ENCODE measurements at regions not wholly inside any gene's neighbourhood (a gene's known extent, or its start where the extent isn't known, plus 50 kb on each side); places are given as distances from the start of the nearest gene placed in this dataset.

- TF ChIP-seq, protein P1, sequence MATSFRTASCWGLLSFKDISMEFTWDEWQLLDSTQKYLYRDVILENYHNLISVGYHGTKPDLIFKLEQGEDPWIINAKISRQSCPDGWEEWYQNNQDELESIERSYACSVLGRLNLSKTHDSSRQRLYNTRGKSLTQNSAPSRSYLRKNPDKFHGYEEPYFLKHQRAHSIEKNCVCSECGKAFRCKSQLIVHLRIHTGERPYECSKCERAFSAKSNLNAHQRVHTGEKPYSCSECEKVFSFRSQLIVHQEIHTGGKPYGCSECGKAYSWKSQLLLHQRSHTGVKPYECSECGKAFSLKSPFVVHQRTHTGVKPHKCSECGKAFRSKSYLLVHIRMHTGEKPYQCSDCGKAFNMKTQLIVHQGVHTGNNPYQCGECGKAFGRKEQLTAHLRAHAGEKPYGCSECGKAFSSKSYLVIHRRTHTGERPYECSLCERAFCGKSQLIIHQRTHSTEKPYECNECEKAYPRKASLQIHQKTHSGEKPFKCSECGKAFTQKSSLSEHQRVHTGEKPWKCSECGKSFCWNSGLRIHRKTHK (tag by site-specific recombination; IDR thresholded peaks at IDR 0.05) = no peak
Measured at GRCh38 chr13:55705526-55705925, 1435.2 kb upstream of the PRR20A start (continued).

DNA sequence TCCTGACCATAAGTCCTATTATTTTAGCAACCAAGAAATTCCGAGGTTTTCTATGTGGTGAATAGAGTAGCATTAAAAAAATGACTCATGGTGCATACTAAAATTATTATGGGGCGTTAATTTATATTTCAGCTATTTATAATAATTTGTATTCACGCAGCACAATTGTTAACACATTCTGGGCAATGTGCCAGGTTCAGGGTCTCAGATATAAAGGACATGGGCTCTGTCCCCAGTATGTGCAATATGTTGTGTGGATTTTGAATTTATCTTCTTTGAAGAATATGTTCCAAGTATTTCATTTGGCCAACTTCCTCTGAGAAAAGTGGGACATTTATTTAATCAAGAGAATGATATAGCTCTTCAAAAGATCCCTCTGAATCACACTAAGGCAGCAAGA is 1434.7 kb upstream of the PRR20A start:
- Histone ChIP-seq H3K9me3 (ENCODE audit: control insufficient read depth, insufficient read depth, low read depth, low read length) (no peaks in the 10 kb centered on the region), H3K27ac (ENCODE audit: extremely low read depth, low read depth, low read length) (no peak overlapping the region), H3K4me1 (ENCODE audit: control insufficient read depth, insufficient read depth, low read length) (no peaks in the 10 kb centered on the region), H3K4me3 (ENCODE audit: low read depth, low read length) (no peak overlapping the region), H3K36me3 (ENCODE audit: control insufficient read depth in 2 of 2, insufficient read depth in 1 of 2, low read length in 2 of 2) (no peaks in the 10 kb centered on the region)
- ChIA-PET POLR2A (no interaction called here), CTCF (no interaction called here)
- TF ChIP-seq ZNF18 (tag by site-specific recombination; IDR thresholded peaks at IDR 0.05) = no peak
- TF ChIP-seq ZNF202 (tag by site-specific recombination; IDR thresholded peaks at IDR 0.05; ENCODE audit: borderline replicate concordance) = no peak
- no peak for TF ChIP-seq ZBTB7A (tag by site-specific recombination; IDR thresholded peaks at IDR 0.05; ENCODE audit: low read depth)
- no peak for TF ChIP-seq ZNF24 (tag by site-specific recombination; IDR thresholded peaks at IDR 0.05)
- TF ChIP-seq ZNF747 (tag by site-specific recombination; IDR thresholded peaks at IDR 0.05) = no peak
- TF ChIP-seq, protein P2, sequence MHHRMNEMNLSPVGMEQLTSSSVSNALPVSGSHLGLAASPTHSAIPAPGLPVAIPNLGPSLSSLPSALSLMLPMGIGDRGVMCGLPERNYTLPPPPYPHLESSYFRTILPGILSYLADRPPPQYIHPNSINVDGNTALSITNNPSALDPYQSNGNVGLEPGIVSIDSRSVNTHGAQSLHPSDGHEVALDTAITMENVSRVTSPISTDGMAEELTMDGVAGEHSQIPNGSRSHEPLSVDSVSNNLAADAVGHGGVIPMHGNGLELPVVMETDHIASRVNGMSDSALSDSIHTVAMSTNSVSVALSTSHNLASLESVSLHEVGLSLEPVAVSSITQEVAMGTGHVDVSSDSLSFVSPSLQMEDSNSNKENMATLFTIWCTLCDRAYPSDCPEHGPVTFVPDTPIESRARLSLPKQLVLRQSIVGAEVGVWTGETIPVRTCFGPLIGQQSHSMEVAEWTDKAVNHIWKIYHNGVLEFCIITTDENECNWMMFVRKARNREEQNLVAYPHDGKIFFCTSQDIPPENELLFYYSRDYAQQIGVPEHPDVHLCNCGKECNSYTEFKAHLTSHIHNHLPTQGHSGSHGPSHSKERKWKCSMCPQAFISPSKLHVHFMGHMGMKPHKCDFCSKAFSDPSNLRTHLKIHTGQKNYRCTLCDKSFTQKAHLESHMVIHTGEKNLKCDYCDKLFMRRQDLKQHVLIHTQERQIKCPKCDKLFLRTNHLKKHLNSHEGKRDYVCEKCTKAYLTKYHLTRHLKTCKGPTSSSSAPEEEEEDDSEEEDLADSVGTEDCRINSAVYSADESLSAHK (tag by site-specific recombination; IDR thresholded peaks at IDR 0.05) = no peak
- TF ChIP-seq ZNF433 (tag by site-specific recombination; IDR thresholded peaks at IDR 0.05; ENCODE audit: low read depth) = no peak
- TF ChIP-seq ZSCAN18 (tag by site-specific recombination; IDR thresholded peaks at IDR 0.05) = no peak
- TF ChIP-seq ZNF548 (tag by site-specific recombination; IDR thresholded peaks at IDR 0.05) = no peak
- TF ChIP-seq ZBTB6 (tag by site-specific recombination; IDR thresholded peaks at IDR 0.05) = no peak
- no peak for TF ChIP-seq ZFP69B (tag by site-specific recombination; IDR thresholded peaks at IDR 0.05)
- TF ChIP-seq ZSCAN23 (tag by site-specific recombination; IDR thresholded peaks at IDR 0.05) = no peak
- TF ChIP-seq ZNF398 (tag by site-specific recombination; IDR thresholded peaks at IDR 0.05) = no peak
- TF ChIP-seq ZNF341 (tag by site-specific recombination; IDR thresholded peaks at IDR 0.05; ENCODE audit: low read depth) = no peak
- TF ChIP-seq SALL2 (tag by site-specific recombination; IDR thresholded peaks at IDR 0.05; ENCODE audit: borderline replicate concordance) = no peak
- TF ChIP-seq ZNF174 (tag by site-specific recombination; IDR thresholded peaks at IDR 0.05) = no peak
- no peak for TF ChIP-seq ZBTB48 (tag by site-specific recombination; IDR thresholded peaks at IDR 0.05)
